HepG2 (cell line): ENCODE measurements at regions not wholly inside any gene's neighbourhood (a gene's known extent, or its start where the extent isn't known, plus 50 kb on each side); places are given as distances from the start of the nearest gene placed in this dataset.

Experiments used
- ATM ChIP-seq: fragments of 450-650 bp; IDR thresholded peaks from 2 replicates; pipeline ENCODE4 v1.7.1; 2017; ENCODE audit warnings: mild to moderate bottlenecking, borderline replicate concordance
- BORCS8-MEF2B ChIP-seq: sonication (generic); formaldehyde crosslinking; IDR thresholded peaks from 2 replicates; pipeline ENCODE4 v1.8.0; 2022; ENCODE audit warnings: mild to moderate bottlenecking, missing genetic modification reagents
- CAMTA2 ChIP-seq: sonication (generic); formaldehyde crosslinking; IDR thresholded peaks from 2 replicates; pipeline ENCODE4 v1.4.0; 2020; ENCODE audit warnings: mild to moderate bottlenecking, missing genetic modification reagents, borderline replicate concordance
- EHMT2 ChIP-seq: fragments of 200-600 bp; sonication (generic); IDR thresholded peaks from 2 replicates; pipeline ENCODE4 v1.7.0; 2017; ENCODE audit warnings: antibody characterized with exemption, low read depth, low read length, borderline replicate concordance
- GABPB1 ChIP-seq: IDR thresholded peaks from 2 replicates; pipeline ENCODE4 v1.6.1; 2016; ENCODE audit warnings: mild to moderate bottlenecking, missing genetic modification reagents, moderate library complexity, missing compliant biosample characterization
- KDM5B ChIP-seq: sonication (generic); formaldehyde crosslinking; IDR thresholded peaks from 2 replicates; pipeline ENCODE4 v1.4.0; 2020; ENCODE audit warnings: missing genetic modification reagents, mild to moderate bottlenecking, borderline replicate concordance
- KLF15 ChIP-seq: sonication (generic); formaldehyde crosslinking; IDR thresholded peaks from 2 replicates; pipeline ENCODE4 v1.8.1; 2023; ENCODE audit warnings: borderline replicate concordance, mild to moderate bottlenecking, inconsistent platforms, missing genetic modification reagents, mixed read lengths
- KLF6 ChIP-seq: IDR thresholded peaks from 2 replicates; pipeline ENCODE4 v1.8.0; 2016; ENCODE audit warnings: missing biosample characterization, missing genetic modification reagents
- NKX3-1 ChIP-seq: sonication (generic); formaldehyde crosslinking; IDR thresholded peaks from 2 replicates; pipeline ENCODE4 v1.5.0; 2020; ENCODE audit warnings: missing genetic modification reagents
- PAX8 ChIP-seq: sonication (generic); formaldehyde crosslinking; IDR thresholded peaks from 2 replicates; pipeline ENCODE4 v1.8.0; 2022; ENCODE audit warnings: mild to moderate bottlenecking, missing genetic modification reagents, borderline replicate concordance
- PHF20 ChIP-seq: sonication (generic); formaldehyde crosslinking; IDR thresholded peaks from 2 replicates; pipeline ENCODE4 v1.5.0; 2020; ENCODE audit warnings: mild to moderate bottlenecking, missing genetic modification reagents
- RFXAP ChIP-seq: sonication (generic); formaldehyde crosslinking; IDR thresholded peaks from 2 replicates; pipeline ENCODE4 v1.4.0; 2020; ENCODE audit warnings: missing genetic modification reagents, borderline replicate concordance
- SMARCE1 ChIP-seq: fragments of 450-650 bp; IDR thresholded peaks from 2 replicates; pipeline ENCODE4 v1.6.1; 2017; ENCODE audit warnings: borderline replicate concordance
- SOX5 ChIP-seq: IDR thresholded peaks from 2 replicates; pipeline ENCODE4 v1.6.1; 2016; ENCODE audit warnings: borderline replicate concordance
- U2AF2 ChIP-seq: fragments of 200-400 bp; formaldehyde crosslinking; IDR thresholded peaks from 2 replicates; pipeline ENCODE4 v1.6.1; 2017; ENCODE audit warnings: low read depth, mild to moderate bottlenecking, low read length
- ZKSCAN8 ChIP-seq: IDR thresholded peaks from 2 replicates; pipeline ENCODE4 v1.6.1; 2016; ENCODE audit warnings: borderline replicate concordance, missing genetic modification reagents, missing compliant biosample characterization
- TF ChIP-seq, protein P1 (sequence below): sonication (generic); formaldehyde crosslinking; IDR thresholded peaks from 2 replicates; pipeline ENCODE4 v1.8.1; 2022; ENCODE audit warnings: low read depth, mild to moderate bottlenecking, missing genetic modification reagents
- TF ChIP-seq, protein P2 (sequence below): sonication (generic); formaldehyde crosslinking; IDR thresholded peaks from 2 replicates; pipeline ENCODE4 v1.4.0; 2020; ENCODE audit warnings: mild to moderate bottlenecking, missing genetic modification reagents
- TF ChIP-seq, protein P3 (sequence below): sonication (generic); formaldehyde crosslinking; IDR thresholded peaks from 2 replicates; pipeline ENCODE4; 2020; ENCODE audit warnings: missing genetic modification reagents, mild to moderate bottlenecking, borderline replicate concordance
- TF ChIP-seq, protein P4 (sequence below): sonication (generic); formaldehyde crosslinking; IDR thresholded peaks from 2 replicates; pipeline ENCODE4 v1.5.0; 2020; ENCODE audit warnings: missing genetic modification reagents
- TF ChIP-seq, protein P5 (sequence below): sonication (generic); formaldehyde crosslinking; IDR thresholded peaks from 2 replicates; pipeline ENCODE4 v1.5.0; 2020; ENCODE audit warnings: missing genetic modification reagents

DNA sequence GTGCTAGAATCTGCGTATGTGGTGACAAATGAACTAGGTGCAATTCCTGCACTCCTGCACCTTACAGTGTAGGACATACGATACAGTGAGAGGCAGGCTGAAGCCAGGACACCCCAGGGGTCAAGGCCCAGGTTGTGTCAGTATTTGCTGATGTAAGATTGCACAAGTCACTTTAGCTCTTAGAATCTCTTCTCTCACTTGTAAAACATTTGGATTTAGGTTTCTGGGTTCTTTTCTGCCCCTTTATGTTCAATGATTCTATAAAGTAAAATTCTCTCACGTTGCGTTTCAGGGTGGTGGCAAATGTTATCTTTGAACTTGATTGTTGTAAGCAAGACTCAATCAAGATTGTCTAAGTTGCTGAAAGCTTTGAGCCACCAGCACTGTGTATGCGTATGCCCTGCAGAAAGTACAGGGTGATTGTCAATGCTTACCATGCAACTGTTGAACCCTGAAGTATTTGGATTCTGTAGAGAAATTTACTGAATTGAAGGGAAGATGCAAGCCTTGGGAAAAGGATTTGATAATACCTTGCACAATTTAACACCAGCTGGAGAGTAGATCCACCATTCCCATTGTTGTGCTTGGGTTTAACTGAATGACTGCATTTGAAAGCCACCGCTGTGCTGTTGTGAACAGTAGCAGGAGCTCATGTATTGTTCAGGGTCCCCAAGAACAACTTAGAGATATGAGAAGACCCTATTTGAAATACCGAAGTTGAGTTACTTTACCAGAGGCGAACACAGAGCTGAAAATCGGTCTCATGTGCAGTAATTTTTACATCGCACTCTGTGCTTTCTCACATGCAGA lies 106.1 kb upstream of the CITED2 start (continued):
- TF ChIP-seq, protein P1, sequence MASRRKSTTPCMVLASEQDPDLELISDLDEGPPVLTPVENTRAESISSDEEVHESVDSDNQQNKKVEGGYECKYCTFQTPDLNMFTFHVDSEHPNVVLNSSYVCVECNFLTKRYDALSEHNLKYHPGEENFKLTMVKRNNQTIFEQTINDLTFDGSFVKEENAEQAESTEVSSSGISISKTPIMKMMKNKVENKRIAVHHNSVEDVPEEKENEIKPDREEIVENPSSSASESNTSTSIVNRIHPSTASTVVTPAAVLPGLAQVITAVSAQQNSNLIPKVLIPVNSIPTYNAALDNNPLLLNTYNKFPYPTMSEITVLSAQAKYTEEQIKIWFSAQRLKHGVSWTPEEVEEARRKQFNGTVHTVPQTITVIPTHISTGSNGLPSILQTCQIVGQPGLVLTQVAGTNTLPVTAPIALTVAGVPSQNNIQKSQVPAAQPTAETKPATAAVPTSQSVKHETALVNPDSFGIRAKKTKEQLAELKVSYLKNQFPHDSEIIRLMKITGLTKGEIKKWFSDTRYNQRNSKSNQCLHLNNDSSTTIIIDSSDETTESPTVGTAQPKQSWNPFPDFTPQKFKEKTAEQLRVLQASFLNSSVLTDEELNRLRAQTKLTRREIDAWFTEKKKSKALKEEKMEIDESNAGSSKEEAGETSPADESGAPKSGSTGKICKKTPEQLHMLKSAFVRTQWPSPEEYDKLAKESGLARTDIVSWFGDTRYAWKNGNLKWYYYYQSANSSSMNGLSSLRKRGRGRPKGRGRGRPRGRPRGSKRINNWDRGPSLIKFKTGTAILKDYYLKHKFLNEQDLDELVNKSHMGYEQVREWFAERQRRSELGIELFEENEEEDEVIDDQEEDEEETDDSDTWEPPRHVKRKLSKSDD (CRISPR knock-in tag): peak; percentile 61; the same call in 1 of the 2 replicates
- TF ChIP-seq CAMTA2 (CRISPR knock-in tag) (no peak), PAX8 (no peak), ZKSCAN8 (peak; percentile 84), KLF6 (peak; percentile 71; the same call in 1 of the 2 replicates), KLF15 (CRISPR knock-in tag) (no peak), ATM (no peak), SOX5 (CRISPR knock-in tag) (peak; percentile 75), PHF20 (CRISPR knock-in tag) (no peak), U2AF2 (no peak), KDM5B (CRISPR knock-in tag) (no peak), NKX3-1 (peak; percentile 79; the same call in 1 of the 2 replicates), BORCS8-MEF2B (CRISPR knock-in tag) (no peak), SMARCE1 (no peak), EHMT2 (peak; percentile 76), GABPB1 (CRISPR knock-in tag) (peak; percentile 46; the same call in 1 of the 2 replicates), RFXAP (CRISPR knock-in tag) (peak; percentile 71; the same call in 1 of the 2 replicates)
- TF ChIP-seq, protein P2, sequence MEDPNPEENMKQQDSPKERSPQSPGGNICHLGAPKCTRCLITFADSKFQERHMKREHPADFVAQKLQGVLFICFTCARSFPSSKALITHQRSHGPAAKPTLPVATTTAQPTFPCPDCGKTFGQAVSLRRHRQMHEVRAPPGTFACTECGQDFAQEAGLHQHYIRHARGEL (CRISPR knock-in tag): no peak
- TF ChIP-seq, protein P3, sequence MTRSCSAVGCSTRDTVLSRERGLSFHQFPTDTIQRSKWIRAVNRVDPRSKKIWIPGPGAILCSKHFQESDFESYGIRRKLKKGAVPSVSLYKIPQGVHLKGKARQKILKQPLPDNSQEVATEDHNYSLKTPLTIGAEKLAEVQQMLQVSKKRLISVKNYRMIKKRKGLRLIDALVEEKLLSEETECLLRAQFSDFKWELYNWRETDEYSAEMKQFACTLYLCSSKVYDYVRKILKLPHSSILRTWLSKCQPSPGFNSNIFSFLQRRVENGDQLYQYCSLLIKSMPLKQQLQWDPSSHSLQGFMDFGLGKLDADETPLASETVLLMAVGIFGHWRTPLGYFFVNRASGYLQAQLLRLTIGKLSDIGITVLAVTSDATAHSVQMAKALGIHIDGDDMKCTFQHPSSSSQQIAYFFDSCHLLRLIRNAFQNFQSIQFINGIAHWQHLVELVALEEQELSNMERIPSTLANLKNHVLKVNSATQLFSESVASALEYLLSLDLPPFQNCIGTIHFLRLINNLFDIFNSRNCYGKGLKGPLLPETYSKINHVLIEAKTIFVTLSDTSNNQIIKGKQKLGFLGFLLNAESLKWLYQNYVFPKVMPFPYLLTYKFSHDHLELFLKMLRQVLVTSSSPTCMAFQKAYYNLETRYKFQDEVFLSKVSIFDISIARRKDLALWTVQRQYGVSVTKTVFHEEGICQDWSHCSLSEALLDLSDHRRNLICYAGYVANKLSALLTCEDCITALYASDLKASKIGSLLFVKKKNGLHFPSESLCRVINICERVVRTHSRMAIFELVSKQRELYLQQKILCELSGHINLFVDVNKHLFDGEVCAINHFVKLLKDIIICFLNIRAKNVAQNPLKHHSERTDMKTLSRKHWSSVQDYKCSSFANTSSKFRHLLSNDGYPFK: no peak
- TF ChIP-seq, protein P4, sequence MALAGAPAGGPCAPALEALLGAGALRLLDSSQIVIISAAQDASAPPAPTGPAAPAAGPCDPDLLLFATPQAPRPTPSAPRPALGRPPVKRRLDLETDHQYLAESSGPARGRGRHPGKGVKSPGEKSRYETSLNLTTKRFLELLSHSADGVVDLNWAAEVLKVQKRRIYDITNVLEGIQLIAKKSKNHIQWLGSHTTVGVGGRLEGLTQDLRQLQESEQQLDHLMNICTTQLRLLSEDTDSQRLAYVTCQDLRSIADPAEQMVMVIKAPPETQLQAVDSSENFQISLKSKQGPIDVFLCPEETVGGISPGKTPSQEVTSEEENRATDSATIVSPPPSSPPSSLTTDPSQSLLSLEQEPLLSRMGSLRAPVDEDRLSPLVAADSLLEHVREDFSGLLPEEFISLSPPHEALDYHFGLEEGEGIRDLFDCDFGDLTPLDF (CRISPR knock-in tag): no peak
- TF ChIP-seq, protein P5, sequence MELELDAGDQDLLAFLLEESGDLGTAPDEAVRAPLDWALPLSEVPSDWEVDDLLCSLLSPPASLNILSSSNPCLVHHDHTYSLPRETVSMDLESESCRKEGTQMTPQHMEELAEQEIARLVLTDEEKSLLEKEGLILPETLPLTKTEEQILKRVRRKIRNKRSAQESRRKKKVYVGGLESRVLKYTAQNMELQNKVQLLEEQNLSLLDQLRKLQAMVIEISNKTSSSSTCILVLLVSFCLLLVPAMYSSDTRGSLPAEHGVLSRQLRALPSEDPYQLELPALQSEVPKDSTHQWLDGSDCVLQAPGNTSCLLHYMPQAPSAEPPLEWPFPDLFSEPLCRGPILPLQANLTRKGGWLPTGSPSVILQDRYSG (CRISPR knock-in tag): no peak
